Fibroblast of villous mesenchyme (primary cell): ENCODE measurements at regions not wholly inside any gene's neighbourhood (a gene's known extent, or its start where the extent isn't known, plus 50 kb on each side); places are given as distances from the start of the nearest gene placed in this dataset.
A peak's percentile ranks its signal among the peaks of the same experiment; 100 is the strongest.

Source experiments
- DNase-seq: peaks from one replicate; pipeline ENCODE4 v3.0.0-alpha.2; 2010; ENCODE audit warnings: low read depth
- H3K4me3 ChIP-seq: 2 replicates; pipeline ENCODE4 v1.5.1; 2011; ENCODE audit warnings: low read depth, mild to moderate bottlenecking, low read length
- CTCF ChIP-seq: IDR thresholded peaks from 2 replicates; pipeline ENCODE4 v1.5.1; 2012; ENCODE audit warnings: low read depth, mild to moderate bottlenecking, low read length; ENCODE audit not compliant: insufficient read depth

GRCh38 chr3:144762091-144762490, 790.5 kb downstream of the DIPK2A start:
- no peak for TF ChIP-seq CTCF
- H3K4me3 ChIP-seq: no peak overlapping the region
- DNase-seq: no peak

- peak overlapping the region; percentile 52 for H3K4me3 ChIP-seq
- TF ChIP-seq CTCF: no peak
- DNase-seq: no peak
These were observed 792.3 kb downstream of the DIPK2A start for GRCh38 chr3:144763878-144764454.

GRCh38 chr3:144770281-144770680, 798.7 kb downstream of the DIPK2A start:
- H3K4me3 ChIP-seq: no peak overlapping the region
- no peak for TF ChIP-seq CTCF
- no peak for DNase-seq

GRCh38 chr3:144770915-144771351, 799.3 kb downstream of the DIPK2A start:
- DNase-seq: peak; percentile 45

GRCh38 chr3:144771381-144771870, 799.8 kb downstream of the DIPK2A start:
- TF ChIP-seq CTCF: no peak
- DNase-seq: no peak
- no peak overlapping the region for H3K4me3 ChIP-seq

More at GRCh38 chr3:144770915-144771351, 799.3 kb downstream of the DIPK2A start:
- no peak overlapping the region for H3K4me3 ChIP-seq
- TF ChIP-seq CTCF: peak; percentile 51

- H3K4me3 ChIP-seq: no peak overlapping the region
- DNase-seq: no peak
- TF ChIP-seq CTCF: no peak
These were observed 800.7 kb downstream of the DIPK2A start for GRCh38 chr3:144772372-144772771.

GRCh38 chr3:144773350-144773749, 801.7 kb downstream of the DIPK2A start:
- no peak for DNase-seq
- TF ChIP-seq CTCF: no peak
- H3K4me3 ChIP-seq: no peak overlapping the region
